Left ventricle myocardium inferior (tissue), 1 donor: ENCODE measurements at regions not wholly inside any gene's neighbourhood (a gene's known extent, or its start where the extent isn't known, plus 50 kb on each side); places are given as distances from the start of the nearest gene placed in this dataset.
"Not testable (repeated sequence)": the region's sequence is repeated elsewhere in the genome, so short reads cannot be mapped to it uniquely, and the experiment has no call there.

Source experiments
- DNase-seq: peaks from one replicate; pipeline ENCODE4 v3.0.0-alpha.2; 2020
- H3K27ac ChIP-seq: fragments of 200-600 bp; replicated peaks from 2 replicates; pipeline ENCODE4 v1.8.0; 2021
- H3K27me3 ChIP-seq: fragments of 200-600 bp; 2 replicates; pipeline ENCODE4 v1.8.0; 2021; ENCODE audit warnings: low read depth
- H3K36me3 ChIP-seq: fragments of 200-600 bp; 2 replicates; pipeline ENCODE4 v1.8.0; 2021
- H3K4me1 ChIP-seq: fragments of 200-600 bp; 2 replicates; pipeline ENCODE4 v1.8.0; 2021
- H3K4me3 ChIP-seq: fragments of 200-600 bp; 2 replicates; pipeline ENCODE4 v1.8.0; 2021; ENCODE audit warnings: mild to moderate bottlenecking, moderate library complexity
- H3K9me3 ChIP-seq: fragments of 200-600 bp; replicated peaks from 2 replicates; pipeline ENCODE4 v1.8.0; 2021
- intact Hi-C: fragments of 100-400 bp; cut with micrococcal nuclease; formaldehyde crosslinking; loops from one replicate; pipeline ENCODE4 v1.11.0; 2022
- TF ChIP-seq, protein P1 (sequence below): fragments of 200-600 bp; IDR thresholded peaks from 2 replicates; pipeline ENCODE4 v1.8.0; 2021; ENCODE audit warnings: antibody characterized with exemption, mild to moderate bottlenecking, borderline replicate concordance
- donor health status: DM: no; HTN: yes; CAD: no; lungs with severe emphysema.

DNA sequence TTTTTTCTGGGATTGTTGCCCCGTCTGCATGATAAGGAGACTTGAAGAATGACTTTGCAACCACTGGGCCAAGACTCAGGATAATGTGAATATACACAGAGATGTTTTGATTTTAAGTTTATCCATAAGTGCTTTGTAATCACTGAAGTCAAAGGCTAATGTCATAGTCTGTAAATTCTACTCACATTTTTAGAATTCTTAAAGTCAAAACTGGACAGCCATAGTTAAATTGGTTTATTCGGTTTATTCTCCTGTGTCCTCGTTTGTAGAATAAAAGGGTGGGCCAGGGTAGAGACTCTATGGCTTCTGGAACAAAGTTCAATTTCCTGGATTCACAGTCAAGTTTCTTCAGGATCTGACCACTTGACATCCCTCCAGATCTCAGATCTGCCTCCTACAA lies 327.7 kb upstream of the TNC start:
- no peak for DNase-seq
- no peaks in the 10 kb centered on the region for H3K9me3 ChIP-seq
- intact Hi-C loops = no loop called here
- H3K36me3 ChIP-seq = no peaks in the 10 kb centered on the region
- no peak overlapping the region for H3K27ac ChIP-seq
- H3K4me1 ChIP-seq = peaks cover 7% of the 10 kb centered on the region
- no peaks in the 10 kb centered on the region for H3K27me3 ChIP-seq
- no peak overlapping the region for H3K4me3 ChIP-seq
- TF ChIP-seq, protein P1, sequence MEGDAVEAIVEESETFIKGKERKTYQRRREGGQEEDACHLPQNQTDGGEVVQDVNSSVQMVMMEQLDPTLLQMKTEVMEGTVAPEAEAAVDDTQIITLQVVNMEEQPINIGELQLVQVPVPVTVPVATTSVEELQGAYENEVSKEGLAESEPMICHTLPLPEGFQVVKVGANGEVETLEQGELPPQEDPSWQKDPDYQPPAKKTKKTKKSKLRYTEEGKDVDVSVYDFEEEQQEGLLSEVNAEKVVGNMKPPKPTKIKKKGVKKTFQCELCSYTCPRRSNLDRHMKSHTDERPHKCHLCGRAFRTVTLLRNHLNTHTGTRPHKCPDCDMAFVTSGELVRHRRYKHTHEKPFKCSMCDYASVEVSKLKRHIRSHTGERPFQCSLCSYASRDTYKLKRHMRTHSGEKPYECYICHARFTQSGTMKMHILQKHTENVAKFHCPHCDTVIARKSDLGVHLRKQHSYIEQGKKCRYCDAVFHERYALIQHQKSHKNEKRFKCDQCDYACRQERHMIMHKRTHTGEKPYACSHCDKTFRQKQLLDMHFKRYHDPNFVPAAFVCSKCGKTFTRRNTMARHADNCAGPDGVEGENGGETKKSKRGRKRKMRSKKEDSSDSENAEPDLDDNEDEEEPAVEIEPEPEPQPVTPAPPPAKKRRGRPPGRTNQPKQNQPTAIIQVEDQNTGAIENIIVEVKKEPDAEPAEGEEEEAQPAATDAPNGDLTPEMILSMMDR = no peak

DNA sequence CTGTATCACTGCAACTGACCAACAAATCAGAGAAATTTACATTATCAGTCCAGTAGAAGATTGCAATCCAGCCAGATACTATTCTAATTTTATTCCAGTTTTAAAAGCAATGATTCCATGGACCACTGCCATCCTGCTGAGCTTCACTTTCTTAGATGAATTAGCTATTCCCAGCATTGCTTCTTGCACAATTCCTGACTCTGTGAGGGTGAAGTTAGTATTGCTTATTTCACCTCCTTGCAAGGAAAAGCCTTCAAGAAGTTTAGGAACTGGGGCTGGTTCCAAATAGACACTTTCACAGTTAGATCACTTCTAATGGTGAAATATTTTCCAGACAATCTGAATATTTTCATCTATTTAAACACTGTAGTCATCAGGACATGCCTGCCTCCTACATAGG lies 338.6 kb upstream of the TNC start:
- no peak for DNase-seq
- Histone ChIP-seq H3K9me3 (peaks cover 2% of the 10 kb centered on the region), H3K4me1 (no peaks in the 10 kb centered on the region), H3K27ac (no peak overlapping the region), H3K27me3 (no peaks in the 10 kb centered on the region), H3K4me3 (no peak overlapping the region), H3K36me3 (no peaks in the 10 kb centered on the region)
- intact Hi-C loops = loop anchor here (10.0 kb wide), 1 partner anchor 58 kb away; no protein-coding TSS in a partner anchor
- TF ChIP-seq, protein P1 = no peak

DNA sequence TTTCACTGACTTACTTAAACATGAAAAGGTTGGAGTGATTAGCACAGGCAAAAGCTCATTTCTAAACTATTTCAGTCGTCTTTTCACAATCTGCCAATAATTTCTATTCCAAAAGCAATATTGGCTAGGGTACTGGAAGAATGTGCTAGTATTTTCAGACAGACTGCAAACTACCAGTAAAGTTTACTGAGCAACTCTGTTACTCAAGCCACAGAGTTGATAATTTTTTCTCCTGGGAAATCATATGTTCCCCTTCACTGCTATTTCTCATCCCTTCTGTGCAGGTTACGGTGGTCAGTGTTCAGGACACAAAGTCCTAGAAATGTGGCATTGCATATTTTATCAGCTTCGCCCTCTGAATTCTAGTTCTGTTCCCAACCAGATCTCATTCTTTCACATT lies 343.3 kb upstream of the TNC start:
- no peaks in the 10 kb centered on the region for H3K27me3 ChIP-seq
- H3K4me3 ChIP-seq = no peak overlapping the region
- H3K36me3 ChIP-seq = no peaks in the 10 kb centered on the region
- H3K27ac ChIP-seq = peak overlapping the region; percentile 25
- TF ChIP-seq, protein P1 = no peak
- no peaks in the 10 kb centered on the region for H3K4me1 ChIP-seq
- DNase-seq = no peak
- intact Hi-C loops = no loop called here
- peaks cover 2% of the 10 kb centered on the region for H3K9me3 ChIP-seq

DNA sequence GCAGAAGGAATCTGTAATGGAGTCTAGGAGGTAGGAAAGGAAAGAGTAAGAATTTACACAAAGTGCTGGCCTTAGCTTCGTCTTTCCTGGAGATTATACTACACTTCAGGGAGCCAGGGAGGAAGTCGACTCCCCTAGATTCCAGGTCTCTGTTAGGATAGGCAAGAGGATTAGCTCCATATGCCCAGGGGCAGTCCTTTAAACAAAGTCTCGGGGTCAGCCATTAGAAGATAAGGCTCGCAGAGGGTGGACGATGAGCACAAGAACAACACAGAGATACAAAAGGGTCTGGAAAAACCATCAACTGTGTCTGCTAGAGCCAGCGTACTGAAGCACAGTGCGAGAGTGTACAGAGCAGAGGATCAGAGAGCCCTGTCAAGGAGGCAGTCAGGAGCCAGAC lies 344.7 kb upstream of the TNC start:
- Histone ChIP-seq H3K27me3 (no peaks in the 10 kb centered on the region), H3K9me3 (peaks cover 2% of the 10 kb centered on the region), H3K36me3 (no peaks in the 10 kb centered on the region), H3K4me1 (no peaks in the 10 kb centered on the region), H3K4me3 (no peak overlapping the region), H3K27ac (no peak overlapping the region)
- intact Hi-C loops = no loop called here
- DNase-seq = no peak
- TF ChIP-seq, protein P1 = no peak

DNA sequence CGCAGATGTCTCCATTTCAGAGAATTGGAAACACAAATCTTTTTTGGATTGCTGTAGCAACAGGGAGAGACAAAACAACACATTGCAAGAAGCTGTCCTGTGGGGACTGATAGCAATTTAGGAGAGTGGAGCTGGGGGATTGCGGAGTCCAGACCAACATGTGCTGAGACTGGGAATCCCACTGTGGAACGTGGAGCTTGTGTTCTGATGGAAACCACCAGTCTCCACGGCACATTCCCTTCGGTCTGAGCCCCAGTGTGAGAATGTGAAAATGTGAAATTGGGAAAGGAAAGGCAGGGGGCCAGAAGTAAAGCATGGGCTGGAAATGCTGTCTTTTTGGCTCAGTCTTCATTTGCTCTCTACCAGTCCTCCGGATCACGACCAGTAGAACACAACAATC lies 348.8 kb upstream of the TNC start:
- peak; percentile 24 for DNase-seq
- Histone ChIP-seq H3K4me3 (no peak overlapping the region), H3K27me3 (no peaks in the 10 kb centered on the region), H3K9me3 (peaks cover 13% of the 10 kb centered on the region), H3K27ac (peak overlapping the region; percentile 56), H3K36me3 (no peaks in the 10 kb centered on the region), H3K4me1 (no peaks in the 10 kb centered on the region)
- TF ChIP-seq, protein P1 = no peak
- intact Hi-C loops = no loop called here

DNA sequence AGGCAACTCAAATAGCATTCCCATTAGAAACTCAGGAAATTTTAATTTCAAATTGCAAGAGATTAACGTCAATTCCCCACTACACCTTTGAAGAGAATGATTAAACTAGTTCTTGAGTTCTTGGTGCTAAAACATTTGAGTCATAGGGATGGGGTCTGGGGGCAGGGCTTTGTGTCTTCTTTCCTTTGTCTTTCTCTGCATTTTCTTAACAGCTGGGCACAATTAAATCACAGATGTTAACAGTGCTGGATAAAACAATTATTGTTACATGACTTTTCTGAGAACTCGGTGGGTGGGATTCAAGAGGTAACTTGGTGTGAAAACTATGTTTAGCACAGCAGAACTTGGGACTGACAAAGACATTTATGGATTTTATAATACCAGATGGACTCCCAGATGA lies 351.9 kb upstream of the TNC start:
- no peak for DNase-seq
- Histone ChIP-seq H3K36me3 (no peaks in the 10 kb centered on the region), H3K4me3 (no peak overlapping the region), H3K27ac (no peak overlapping the region), H3K9me3 (peaks cover 13% of the 10 kb centered on the region), H3K27me3 (no peaks in the 10 kb centered on the region), H3K4me1 (no peaks in the 10 kb centered on the region)
- TF ChIP-seq, protein P1 = no peak
- intact Hi-C loops = no loop called here

DNA sequence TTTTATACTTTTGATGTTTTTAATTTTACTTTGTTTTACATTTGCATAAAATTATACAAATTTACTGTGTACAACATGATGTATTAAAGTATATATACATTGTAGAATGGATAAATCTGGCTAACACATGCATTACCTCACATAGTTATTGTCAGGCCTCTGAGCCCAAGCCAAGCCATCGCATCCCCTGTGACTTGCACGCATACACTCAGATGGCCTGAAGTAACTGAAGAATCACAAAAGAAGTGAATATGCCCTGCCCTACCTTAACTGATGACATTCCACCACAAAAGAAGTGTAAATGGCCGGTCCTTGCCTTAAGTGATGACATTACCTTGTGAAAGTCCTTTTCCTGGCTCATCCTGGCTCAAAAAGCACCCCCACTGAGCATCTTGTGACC lies 355.1 kb upstream of the TNC start:
- H3K4me1 ChIP-seq, H3K4me3 ChIP-seq, H3K36me3 ChIP-seq, H3K27me3 ChIP-seq, H3K27ac ChIP-seq, intact Hi-C loops, DNase-seq: not testable (repeated sequence)
- H3K9me3 ChIP-seq = peaks cover 11% of the 10 kb centered on the region
